ENCODE measurements at regions not wholly inside any gene's neighbourhood (a gene's known extent, or its start where the extent isn't known, plus 50 kb on each side); places are given as distances from the start of the nearest gene placed in this dataset.

GRCh38 chr18:78685250-78685979 lies 294.2 kb upstream of the SALL3 start:
- TF ChIP-seq CTCF (IDR thresholded peaks at IDR 0.05) (no peak), POLR2A (IDR thresholded peaks at IDR 0.05) (no peak)

Data from heart left ventricle (tissue), 13 donors.